ENCODE measurements at regions not wholly inside any gene's neighbourhood (a gene's known extent, or its start where the extent isn't known, plus 50 kb on each side); places are given as distances from the start of the nearest gene placed in this dataset.

GRCh38 chr2:129297430-129297829 lies 682.0 kb upstream of the RAB6C start:
- TF ChIP-seq, protein P1, sequence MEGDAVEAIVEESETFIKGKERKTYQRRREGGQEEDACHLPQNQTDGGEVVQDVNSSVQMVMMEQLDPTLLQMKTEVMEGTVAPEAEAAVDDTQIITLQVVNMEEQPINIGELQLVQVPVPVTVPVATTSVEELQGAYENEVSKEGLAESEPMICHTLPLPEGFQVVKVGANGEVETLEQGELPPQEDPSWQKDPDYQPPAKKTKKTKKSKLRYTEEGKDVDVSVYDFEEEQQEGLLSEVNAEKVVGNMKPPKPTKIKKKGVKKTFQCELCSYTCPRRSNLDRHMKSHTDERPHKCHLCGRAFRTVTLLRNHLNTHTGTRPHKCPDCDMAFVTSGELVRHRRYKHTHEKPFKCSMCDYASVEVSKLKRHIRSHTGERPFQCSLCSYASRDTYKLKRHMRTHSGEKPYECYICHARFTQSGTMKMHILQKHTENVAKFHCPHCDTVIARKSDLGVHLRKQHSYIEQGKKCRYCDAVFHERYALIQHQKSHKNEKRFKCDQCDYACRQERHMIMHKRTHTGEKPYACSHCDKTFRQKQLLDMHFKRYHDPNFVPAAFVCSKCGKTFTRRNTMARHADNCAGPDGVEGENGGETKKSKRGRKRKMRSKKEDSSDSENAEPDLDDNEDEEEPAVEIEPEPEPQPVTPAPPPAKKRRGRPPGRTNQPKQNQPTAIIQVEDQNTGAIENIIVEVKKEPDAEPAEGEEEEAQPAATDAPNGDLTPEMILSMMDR (IDR thresholded peaks at IDR 0.05): no peak
- no peak for TF ChIP-seq POLR2A (IDR thresholded peaks at IDR 0.05)

All from Peyer's patch (tissue), 4 donors.